C4-2B (cell line): ENCODE measurements at regions not wholly inside any gene's neighbourhood (a gene's known extent, or its start where the extent isn't known, plus 50 kb on each side); places are given as distances from the start of the nearest gene placed in this dataset.

Source experiments
- H3K27ac ChIP-seq: fragments of 450-650 bp; 2 replicates; pipeline ENCODE4 v1.5.1; 2017
- CTCF ChIP-seq: fragments of 450-650 bp; conservative IDR thresholded peaks from 2 replicates; pipeline ENCODE4 v1.5.1; 2017; ENCODE audit warnings: mild to moderate bottlenecking
- ZFX ChIP-seq: fragments of 450-650 bp; IDR thresholded peaks from 2 replicates; pipeline ENCODE4 v1.6.1; 2017

DNA sequence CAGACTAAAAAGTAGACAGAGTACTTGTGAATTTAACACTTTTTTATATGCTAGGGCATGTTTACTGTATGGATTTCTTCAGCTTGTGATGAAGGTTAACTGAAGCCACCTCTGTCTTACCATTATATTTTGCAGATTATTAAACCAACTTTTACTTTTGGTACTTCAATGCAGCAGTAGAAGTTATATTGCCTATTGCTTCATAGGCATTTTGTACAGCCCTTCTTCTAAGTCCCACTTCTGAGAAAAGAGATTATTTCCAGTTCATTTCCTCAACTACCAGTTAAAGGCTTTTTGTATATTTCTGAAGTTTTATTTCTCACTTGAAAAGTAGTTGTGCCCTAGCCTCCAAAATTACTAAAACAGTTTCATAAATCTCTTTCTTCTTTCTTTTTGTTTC is 151.7 kb upstream of the FOXN2 start:
- no peak overlapping the region for H3K27ac ChIP-seq
- TF ChIP-seq ZFX (no peak), CTCF (no peak)

- TF ChIP-seq ZFX, result no peak
- no peak for TF ChIP-seq CTCF
- H3K27ac ChIP-seq, result no peak overlapping the region
Observed at GRCh38 chr2:48165070-48165753, 149.3 kb upstream of the FOXN2 start.

- no peak overlapping the region for H3K27ac ChIP-seq
- TF ChIP-seq CTCF (no peak), ZFX (no peak)
Observed at GRCh38 chr2:48169141-48169592, 145.3 kb upstream of the FOXN2 start.

DNA sequence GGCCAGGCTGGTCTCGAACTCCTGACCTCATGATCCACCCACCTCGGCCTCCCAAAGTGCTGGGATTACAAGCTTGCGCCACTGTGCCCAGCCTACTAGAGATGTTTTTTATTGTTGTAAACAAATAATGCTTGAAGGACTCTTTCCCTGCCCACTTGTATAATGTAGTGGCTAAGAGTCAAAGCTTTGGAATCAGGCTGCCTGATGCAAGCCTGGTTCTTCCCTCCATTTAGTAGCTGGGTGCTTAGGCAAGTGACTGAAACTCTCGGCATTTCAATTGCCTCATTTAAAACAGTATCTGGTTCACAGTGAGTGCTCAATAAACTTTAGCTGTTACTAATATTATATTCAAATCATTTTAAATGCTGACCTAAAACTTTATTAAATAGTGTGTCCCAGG is 144.2 kb upstream of the FOXN2 start:
- H3K27ac ChIP-seq, result no peak overlapping the region
- TF ChIP-seq CTCF (no peak), ZFX (no peak)

- no peak overlapping the region for H3K27ac ChIP-seq
- TF ChIP-seq CTCF (no peak), ZFX (no peak)
Observed at GRCh38 chr2:48173141-48173540, 141.3 kb upstream of the FOXN2 start.

- TF ChIP-seq ZFX, result no peak
- no peak for TF ChIP-seq CTCF
- no peak overlapping the region for H3K27ac ChIP-seq
Observed at GRCh38 chr2:48174503-48174902, 140.0 kb upstream of the FOXN2 start.

GRCh38 chr2:48175254-48175653 is 139.2 kb upstream of the FOXN2 start:
- H3K27ac ChIP-seq, result no peak overlapping the region

More at GRCh38 chr2:48175254-48175653, 139.2 kb upstream of the FOXN2 start:
- TF ChIP-seq ZFX, result no peak
- no peak for TF ChIP-seq CTCF
